Esophagus muscularis mucosa (tissue), 4 donors: ENCODE measurements at regions not wholly inside any gene's neighbourhood (a gene's known extent, or its start where the extent isn't known, plus 50 kb on each side); places are given as distances from the start of the nearest gene placed in this dataset.

Experiments used
- DNase-seq: peaks from one replicate; pipeline ENCODE4 v3.0.0-alpha.2; 2017; ENCODE audit errors: extremely low spot score
- H3K27ac ChIP-seq, 4 donors: fragments of 200-600 bp; sonication (generic); replicated peaks in 1 of 4; 1 replicate in 3 of 4; 2 replicates in 1 of 4; pipeline ENCODE4 v1.5.1; 2016 to 2019; ENCODE audit warnings: mild to moderate bottlenecking in 1 of 4
- H3K27me3 ChIP-seq, 4 donors: fragments of 200-600 bp; sonication (generic); one replicate each; pipeline versions ENCODE4 v1.5.1 to v1.6.0; 2016 to 2019
- H3K36me3 ChIP-seq, 4 donors: fragments of 200-600 bp; sonication (generic); one replicate each; pipeline ENCODE4 v1.5.1; 2016 to 2019
- H3K4me1 ChIP-seq, 4 donors: fragments of 200-600 bp; sonication (generic); one replicate each; pipeline ENCODE4 v1.5.1; 2016 to 2019
- H3K4me3 ChIP-seq, 4 donors: fragments of 200-600 bp; sonication (generic); 1 replicate in 2 of 4; 2 replicates in 2 of 4; pipeline ENCODE4 v1.5.1; 2016 to 2019; ENCODE audit warnings: mild to moderate bottlenecking in 4 of 4, moderate library complexity in 1 of 4
- H3K9me3 ChIP-seq, 4 donors: fragments of 200-600 bp; sonication (generic); 1 replicate in 3 of 4; 2 replicates in 1 of 4; pipeline ENCODE4 v1.5.1; 2016 to 2019
- CTCF ChIP-seq, 3 experiments: fragments of 200-600 bp in 2 of 3; fragments of 450-650 bp in 1 of 3; sonication (generic) in 2 of 3; IDR thresholded peaks; one replicate each; pipeline ENCODE4 v1.5.1; 2017 to 2019; ENCODE audit warnings: antibody characterized with exemption in 3 of 3, mild to moderate bottlenecking in 2 of 3, moderate library complexity in 1 of 3
- EP300 ChIP-seq: sonication (generic); formaldehyde crosslinking; IDR thresholded peaks from one replicate; pipeline ENCODE4 v1.6.1; 2017; ENCODE audit warnings: antibody characterized with exemption
- POLR2A ChIP-seq: fragments of 450-650 bp; IDR thresholded peaks from one replicate; pipeline ENCODE4 v1.6.1; 2017; ENCODE audit warnings: antibody characterized with exemption, moderate library complexity, mild to moderate bottlenecking, low read depth
- POLR2AphosphoS5 ChIP-seq, 2 donors: sonication (generic); formaldehyde crosslinking; IDR thresholded peaks; one replicate each; pipeline ENCODE4 v1.6.1; 2017; ENCODE audit warnings: antibody characterized with exemption in 2 of 2
- whole genome bisulfite sequencing: methylation state at CpG from one replicate; pipeline ENCODE4 v1.1.5; 2018; 5-methylcytosine and 5-hydroxymethylcytosine counted together
- intact Hi-C: fragments of 100-400 bp; cut with DNase I; formaldehyde crosslinking; loops from one replicate; pipeline ENCODE4 v1.15.1; 2023

DNA sequence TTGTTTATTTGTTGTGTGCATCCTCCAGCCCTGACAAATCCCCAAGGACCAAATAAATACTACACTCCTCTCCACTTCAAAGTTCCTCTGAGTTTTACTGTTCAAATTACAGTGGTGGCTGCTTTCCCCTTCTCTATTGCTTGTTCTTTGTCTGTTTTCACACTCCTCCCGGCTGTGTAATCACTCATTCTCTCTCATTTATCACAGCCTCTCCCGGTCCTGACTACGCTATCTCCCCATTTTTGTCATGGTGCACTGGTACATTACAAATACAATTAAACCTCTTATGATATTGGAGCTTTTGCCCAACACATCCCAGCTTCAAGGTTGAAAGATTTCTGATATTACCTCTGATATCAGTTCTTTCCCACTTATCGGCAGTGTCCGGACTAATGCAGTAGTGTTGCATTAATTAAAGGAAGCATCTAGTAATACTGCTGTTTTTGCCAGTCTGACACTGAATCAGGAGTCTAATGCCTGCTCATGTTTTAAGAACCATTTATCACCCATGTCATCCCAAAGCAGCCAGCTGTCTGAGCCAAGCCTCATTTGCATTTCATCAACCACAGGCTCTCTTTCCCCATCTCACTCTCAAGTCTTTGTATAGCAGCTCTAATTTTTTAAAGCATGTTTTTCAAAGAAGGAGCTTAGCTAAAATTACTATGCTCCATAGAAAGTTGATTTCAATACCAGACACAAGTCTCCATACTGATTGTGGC is 740.5 kb downstream of the ROBO2 start:
- Histone ChIP-seq H3K36me3 (no peaks in the 10 kb centered on the region), H3K4me3 (no peak overlapping the region), H3K27ac (no peak overlapping the region), H3K4me1 (no peaks in the 10 kb centered on the region), H3K27me3 (no peaks in the 10 kb centered on the region), H3K9me3 (no peaks in the 10 kb centered on the region)
- no peak for DNase-seq
- 39% methylated on average over 5 of the region's 5 CpGs for WGBS
- TF ChIP-seq CTCF (IDR thresholded peaks at IDR 0.05), result no peak
- TF ChIP-seq EP300, result no peak
- no peak for TF ChIP-seq POLR2AphosphoS5 (IDR thresholded peaks at IDR 0.05)
- no peak for TF ChIP-seq POLR2A
- intact Hi-C loops, result no loop called here

- DNase-seq, result no peak
- no peaks in the 10 kb centered on the region for H3K36me3 ChIP-seq
- H3K27ac ChIP-seq, result no peak overlapping the region
- no peaks in the 10 kb centered on the region for H3K4me1 ChIP-seq
- TF ChIP-seq CTCF (IDR thresholded peaks at IDR 0.05), result no peak
- no peak for TF ChIP-seq EP300
- no peak for TF ChIP-seq POLR2A
- no peak for TF ChIP-seq POLR2AphosphoS5 (IDR thresholded peaks at IDR 0.05)
- no peaks in the 10 kb centered on the region for H3K27me3 ChIP-seq
- no peak overlapping the region for H3K4me3 ChIP-seq
- intact Hi-C loops, result no loop called here
- no peaks in the 10 kb centered on the region for H3K9me3 ChIP-seq
- 39% methylated on average over 1 of the region's 1 CpG for WGBS
These were observed 746.3 kb downstream of the ROBO2 start for GRCh38 chr3:77786216-77786615.

GRCh38 chr3:77795013-77795412 is 755.1 kb downstream of the ROBO2 start:
- intact Hi-C loops, result no loop called here
- Histone ChIP-seq H3K9me3 (no peaks in the 10 kb centered on the region), H3K27me3 (no peaks in the 10 kb centered on the region), H3K4me1 (no peaks in the 10 kb centered on the region), H3K36me3 (no peaks in the 10 kb centered on the region), H3K27ac (no peak overlapping the region), H3K4me3 (no peak overlapping the region)
- no peak for DNase-seq
- TF ChIP-seq EP300, result no peak
- no peak for TF ChIP-seq POLR2AphosphoS5 (IDR thresholded peaks at IDR 0.05)
- TF ChIP-seq POLR2A, result no peak
- no peak for TF ChIP-seq CTCF (IDR thresholded peaks at IDR 0.05)
- 70% methylated on average over 5 of the region's 5 CpGs for WGBS

GRCh38 chr3:77799278-77799677 is 759.4 kb downstream of the ROBO2 start:
- Histone ChIP-seq H3K36me3 (no peaks in the 10 kb centered on the region), H3K4me1 (no peaks in the 10 kb centered on the region), H3K27ac (no peak overlapping the region), H3K4me3 (no peak overlapping the region), H3K9me3 (no peaks in the 10 kb centered on the region), H3K27me3 (no peaks in the 10 kb centered on the region)
- WGBS, result 68% methylated on average over 5 of the region's 5 CpGs
- no peak for DNase-seq
- intact Hi-C loops, result no loop called here
- TF ChIP-seq EP300 (no peak), POLR2A (no peak), CTCF (IDR thresholded peaks at IDR 0.05) (no peak), POLR2AphosphoS5 (IDR thresholded peaks at IDR 0.05) (no peak)

DNA sequence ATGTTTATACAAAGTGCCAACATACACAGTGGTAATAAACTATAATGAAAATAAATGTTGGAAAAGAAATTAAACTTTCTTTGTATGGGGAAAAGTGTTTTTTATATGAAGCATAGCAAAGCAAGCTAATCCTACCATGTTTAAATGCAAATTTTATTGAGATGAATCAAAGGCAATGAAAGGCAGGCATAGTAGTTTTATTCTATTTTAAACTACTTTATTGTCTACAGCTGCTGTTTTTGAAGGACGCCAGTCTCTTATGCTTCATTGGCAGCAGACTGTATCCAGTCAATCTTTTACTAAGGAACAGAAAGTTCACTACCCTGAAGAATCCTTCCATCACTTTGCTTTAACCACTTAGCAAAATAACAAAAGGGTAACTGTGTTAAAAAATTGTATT is 761.0 kb downstream of the ROBO2 start:
- no peaks in the 10 kb centered on the region for H3K9me3 ChIP-seq
- no peak for DNase-seq
- H3K27ac ChIP-seq, result no peak overlapping the region
- H3K36me3 ChIP-seq, result no peaks in the 10 kb centered on the region
- intact Hi-C loops, result no loop called here
- H3K4me3 ChIP-seq, result no peak overlapping the region
- TF ChIP-seq CTCF (IDR thresholded peaks at IDR 0.05) (no peak), POLR2AphosphoS5 (IDR thresholded peaks at IDR 0.05) (no peak), POLR2A (no peak), EP300 (no peak)
- WGBS, result 78% methylated on average over 1 of the region's 1 CpG
- no peaks in the 10 kb centered on the region for H3K4me1 ChIP-seq
- no peaks in the 10 kb centered on the region for H3K27me3 ChIP-seq
